A549 (cell line): ENCODE measurements at regions not wholly inside any gene's neighbourhood (a gene's known extent, or its start where the extent isn't known, plus 50 kb on each side); places are given as distances from the start of the nearest gene placed in this dataset.

Experiments used
- ATAC-seq, 2 experiments: fragments of 200-7000 bp in 1 of 2; fragments of >200 bp in 1 of 2; cut with Nextera tagmentation in 1 of 2; cut with Tn5 transposase in 1 of 2; 3 replicates each; pipeline versions ENCODE4 v1.8.0 to v1.9.1; 2018 to 2020; ENCODE audit warnings: mild to moderate bottlenecking in 1 of 2, moderate library complexity in 1 of 2
- CTCF ChIA-PET: fragments of 300-600 bp; sonication (Branson Sonifier 250); formaldehyde crosslinking; extraction: SDS; loops from one replicate; lab custom pipeline; 2021; ENCODE audit warnings: antibody characterized with exemption, inconsistent platforms; lab: Yijun Ruan, JAX
- POLR2A ChIA-PET: fragments of 350-600 bp; formaldehyde crosslinking; extraction: SDS; loops from one replicate; lab custom pipeline; 2021; ENCODE audit warnings: antibody characterized with exemption, inconsistent platforms; lab: Yijun Ruan, JAX
- DNase-seq, 2 experiments: peaks; one replicate each; pipeline versions ENCODE4 v3.0.0 to v3.0.0-alpha.2; 2011 to 2016; ENCODE audit warnings: low read depth in 1 of 2, low spot score in 1 of 2
- FAIRE-seq: peaks from 2 replicates; lab custom pipeline; 2011; peaks lifted over from hg19 to GRCh38; lab: Jason Lieb, UNC
- H3K27ac ChIP-seq, 2 experiments: fragments of >200 bp; sonication (Bioruptor Twin); formaldehyde crosslinking; 3 replicates each; pipeline ENCODE4 v1.5.1; 2016 to 2017
- H3K4me1 ChIP-seq: fragments of >200 bp; sonication (Bioruptor Twin); formaldehyde crosslinking; 3 replicates; pipeline ENCODE4 v1.6.1; 2016
- H3K4me2 ChIP-seq: fragments of >200 bp; sonication (Bioruptor Twin); formaldehyde crosslinking; 3 replicates; pipeline ENCODE4 v1.6.1; 2016
- H3K4me3 ChIP-seq: fragments of >200 bp; sonication (Bioruptor Twin); formaldehyde crosslinking; 3 replicates; pipeline ENCODE4 v1.5.1; 2016
- H3K9me3 ChIP-seq: fragments of >200 bp; sonication (Bioruptor Twin); formaldehyde crosslinking; 3 replicates; pipeline ENCODE4 v1.6.1; 2016
- ATOH8 ChIP-seq: fragments of 250-450 bp; sonication (Bioruptor Pico); IDR thresholded peaks from 2 replicates; pipeline ENCODE4 v1.5.0; 2020; ENCODE audit warnings: low read depth, mild to moderate bottlenecking, moderate library complexity
- CBX2 ChIP-seq: fragments of 200-600 bp; sonication (generic); IDR thresholded peaks from 2 replicates; pipeline ENCODE4 v1.6.1; 2016; ENCODE audit warnings: low read depth, mild to moderate bottlenecking, borderline replicate concordance
- CBX8 ChIP-seq: fragments of 200-600 bp; sonication (generic); IDR thresholded peaks from 2 replicates; pipeline ENCODE4 v1.6.1; 2016
- CHD2 ChIP-seq: fragments of 150-350 bp; IDR thresholded peaks from 2 replicates; pipeline ENCODE4 v1.6.1; 2014; ENCODE audit warnings: low read length; ENCODE audit not compliant: partially characterized antibody
- CHD4 ChIP-seq: fragments of 200-600 bp; sonication (generic); IDR thresholded peaks from 2 replicates; pipeline ENCODE4 v1.6.1; 2016; ENCODE audit warnings: antibody characterized with exemption, mild to moderate bottlenecking, borderline replicate concordance
- E2F6 ChIP-seq: IDR thresholded peaks from 2 replicates; pipeline ENCODE4 v1.6.1; 2012; ENCODE audit warnings: low read depth, borderline replicate concordance
- EHF ChIP-seq: fragments of 250-450 bp; sonication (Bioruptor Pico); IDR thresholded peaks from 2 replicates; pipeline ENCODE4 v1.5.0; 2020; ENCODE audit warnings: mild to moderate bottlenecking
- ESRRA ChIP-seq: fragments of 150-350 bp; IDR thresholded peaks from 2 replicates; pipeline ENCODE4 v1.6.1; 2014; ENCODE audit warnings: mild to moderate bottlenecking, low read length, borderline replicate concordance
- GATA3 ChIP-seq: IDR thresholded peaks from 2 replicates; pipeline ENCODE4 v1.6.1; 2012; ENCODE audit warnings: borderline replicate concordance
- HEYL ChIP-seq: fragments of 250-450 bp; sonication (Bioruptor Pico); IDR thresholded peaks from 2 replicates; pipeline ENCODE4 v1.8.0; 2021; ENCODE audit warnings: mild to moderate bottlenecking, moderate library complexity
- HMGXB4 ChIP-seq: fragments of 250-450 bp; sonication (Bioruptor Pico); IDR thresholded peaks from 2 replicates; pipeline ENCODE4 v1.5.0; 2021; ENCODE audit warnings: mild to moderate bottlenecking, moderate library complexity, borderline replicate concordance
- HOXA7 ChIP-seq: fragments of 250-450 bp; sonication (Bioruptor Pico); IDR thresholded peaks from 2 replicates; pipeline ENCODE4 v1.5.0; 2020; ENCODE audit warnings: mild to moderate bottlenecking, moderate library complexity
- HOXB13 ChIP-seq: fragments of 250-450 bp; sonication (Bioruptor Pico); IDR thresholded peaks from 2 replicates; pipeline ENCODE4 v1.5.0; 2020; ENCODE audit warnings: low read depth, mild to moderate bottlenecking, moderate library complexity
- HOXB5 ChIP-seq: fragments of 250-450 bp; sonication (Bioruptor Pico); IDR thresholded peaks from 2 replicates; pipeline ENCODE4 v1.5.0; 2020; ENCODE audit warnings: mild to moderate bottlenecking, moderate library complexity
- JUNB ChIP-seq: fragments of >200 bp; sonication (Bioruptor Twin); formaldehyde crosslinking; IDR thresholded peaks from 2 replicates; pipeline ENCODE4 v1.6.1; 2016
- KDM1A ChIP-seq: fragments of 200-600 bp; sonication (generic); IDR thresholded peaks from 2 replicates; pipeline ENCODE4 v1.6.1; 2016; ENCODE audit warnings: low read depth, mild to moderate bottlenecking
- KDM5A ChIP-seq: fragments of 200-600 bp; sonication (generic); IDR thresholded peaks from 2 replicates; pipeline ENCODE4 v1.6.1; 2016; ENCODE audit warnings: antibody characterized with exemption, mild to moderate bottlenecking
- MAX ChIP-seq: IDR thresholded peaks from 2 replicates; pipeline ENCODE4 v1.6.1; 2012
- MYC ChIP-seq: IDR thresholded peaks from 2 replicates; pipeline ENCODE4 v1.6.1; 2012; ENCODE audit warnings: mild to moderate bottlenecking, inconsistent platforms, low read length, improper control_type of control experiment, borderline replicate concordance
- PHF8 ChIP-seq: fragments of 200-600 bp; sonication (generic); IDR thresholded peaks from 2 replicates; pipeline ENCODE4 v1.6.1; 2016; ENCODE audit warnings: low read depth, mild to moderate bottlenecking, antibody characterized with exemption, moderate library complexity, borderline replicate concordance
- POLR2A ChIP-seq: IDR thresholded peaks from 2 replicates; pipeline ENCODE4 v1.6.1; 2012; ENCODE audit warnings: mild to moderate bottlenecking, low read length
- RAD21 ChIP-seq, 2 experiments: fragments of >200 bp in 1 of 2; sonication (Bioruptor Twin) in 1 of 2; formaldehyde crosslinking in 1 of 2; IDR thresholded peaks in 1 of 2; conservative IDR thresholded peaks in 1 of 2; 2 replicates in 1 of 2; 3 replicates in 1 of 2; pipeline ENCODE4 v1.6.1; 2012 to 2018; ENCODE audit warnings: inconsistent platforms in 1 of 2
- RCOR1 ChIP-seq: fragments of 150-350 bp; IDR thresholded peaks from 2 replicates; pipeline ENCODE4 v1.6.1; 2014; ENCODE audit warnings: antibody characterized with exemption, low read length, low read depth
- RFX5 ChIP-seq: fragments of 450-650 bp; IDR thresholded peaks from 2 replicates; pipeline ENCODE4 v1.7.1; 2014; ENCODE audit warnings: antibody characterized with exemption, mild to moderate bottlenecking, moderate library complexity
- SMC3 ChIP-seq: fragments of >200 bp; sonication (Bioruptor Twin); formaldehyde crosslinking; IDR thresholded peaks from 3 replicates; pipeline ENCODE4 v1.6.1; 2018; ENCODE audit warnings: inconsistent platforms
- SREBF2 ChIP-seq: fragments of 450-650 bp; IDR thresholded peaks from 2 replicates; pipeline ENCODE4 v1.6.1; 2014; ENCODE audit warnings: mild to moderate bottlenecking, moderate library complexity
- TFCP2L1 ChIP-seq: fragments of 250-450 bp; sonication (Bioruptor Pico); IDR thresholded peaks from 2 replicates; pipeline ENCODE4 v1.5.0; 2021; ENCODE audit warnings: mild to moderate bottlenecking
- TP53 ChIP-seq: fragments of 250-450 bp; sonication (Bioruptor Pico); IDR thresholded peaks from 2 replicates; pipeline ENCODE4 v1.5.0; 2021; ENCODE audit warnings: mild to moderate bottlenecking, moderate library complexity
- USF2 ChIP-seq: fragments of 450-650 bp; IDR thresholded peaks from 2 replicates; pipeline ENCODE4 v1.6.1; 2014; ENCODE audit warnings: antibody characterized with exemption
- ZC3H11A ChIP-seq: fragments of 450-650 bp; IDR thresholded peaks from 2 replicates; pipeline ENCODE4 v1.6.1; 2014; ENCODE audit warnings: antibody characterized with exemption, mild to moderate bottlenecking
- ZFP36 ChIP-seq: fragments of 450-650 bp; IDR thresholded peaks from 2 replicates; pipeline ENCODE4 v1.6.1; 2014; ENCODE audit warnings: borderline replicate concordance; ENCODE audit not compliant: partially characterized antibody
- ZNF302 ChIP-seq: fragments of 250-450 bp; sonication (Bioruptor Pico); IDR thresholded peaks from 2 replicates; pipeline ENCODE4 v1.9.0; 2021; ENCODE audit warnings: inconsistent platforms, mild to moderate bottlenecking, moderate library complexity
- ZSCAN20 ChIP-seq: fragments of 250-450 bp; sonication (Bioruptor Pico); IDR thresholded peaks from 2 replicates; pipeline ENCODE4 v1.8.0; 2022; ENCODE audit warnings: mild to moderate bottlenecking, moderate library complexity
- WGBS: methylation state at CpG from one replicate; pipeline ENCODE4 v1.1.6; 2017; ENCODE audit errors: missing lambda C conversion rate; 5-methylcytosine and 5-hydroxymethylcytosine counted together

- ChIA-PET CTCF (no interaction called here), POLR2A (no interaction called here)
- no peak overlapping the region for H3K27ac ChIP-seq
- no peak overlapping the region for H3K4me3 ChIP-seq
- H3K4me1 ChIP-seq = no peaks in the 10 kb centered on the region
- FAIRE-seq (no peak), DNase-seq (no peak)
- H3K4me2 ChIP-seq = no peak overlapping the region
- no peaks in the 10 kb centered on the region for H3K9me3 ChIP-seq
- TF ChIP-seq ZFP36 (no peak), CHD4 (no peak), USF2 (no peak), HOXB5 (CRISPR knock-in tag) (no peak), ZSCAN20 (no peak), CBX2 (no peak), RCOR1 (no peak), SREBF2 (no peak), POLR2A (no peak), CHD2 (no peak), HOXB13 (CRISPR knock-in tag) (no peak), KDM5A (no peak), RFX5 (no peak)
- TF ChIP-seq, all 56 proteins: peak for 0
- no peak for ATAC-seq
- WGBS = 8% methylated on average over 2 of the region's 7 CpGs
Observed at GRCh38 chr4:8762356-8762755, 109.3 kb downstream of the HMX1 start.

- WGBS = 66% methylated on average over 4 of the region's 11 CpGs
- POLR2A ChIA-PET = no interaction called here
- ATAC-seq = no peak
Observed at GRCh38 chr4:8761824-8762205, 109.8 kb downstream of the HMX1 start.

GRCh38 chr4:8761167-8761823 is 110.3 kb downstream of the HMX1 start:
- H3K9me3 ChIP-seq = no peaks in the 10 kb centered on the region
- H3K4me2 ChIP-seq = no peak overlapping the region
- WGBS = 85% methylated on average over 5 of the region's 17 CpGs
- H3K4me1 ChIP-seq = no peaks in the 10 kb centered on the region
- FAIRE-seq = no peak
- H3K27ac ChIP-seq = no peak overlapping the region
- no peak for DNase-seq
- ChIA-PET CTCF (no interaction called here), POLR2A (no interaction called here)
- no peak overlapping the region for H3K4me3 ChIP-seq
- peak; percentile 40 to 42; a peak in 3 of 6 replicates for ATAC-seq
- TF ChIP-seq EHF (CRISPR knock-in tag) (no peak), ZFP36 (no peak), ESRRA (no peak), RCOR1 (no peak), MAX (no peak), MYC (no peak), GATA3 (no peak), USF2 (no peak), RFX5 (no peak), ZNF302 (CRISPR knock-in tag) (no peak), HEYL (no peak), HMGXB4 (no peak), TFCP2L1 (CRISPR knock-in tag) (no peak), POLR2A (no peak), CBX8 (no peak)

More at GRCh38 chr4:8761824-8762205, 109.8 kb downstream of the HMX1 start:
- no peak for FAIRE-seq
- Histone ChIP-seq H3K4me2 (no peak overlapping the region), H3K9me3 (no peaks in the 10 kb centered on the region), H3K4me3 (no peak overlapping the region), H3K27ac (no peak overlapping the region), H3K4me1 (no peaks in the 10 kb centered on the region)
- TF ChIP-seq ZC3H11A (no peak), CHD4 (no peak), HOXA7 (no peak), TP53 (no peak), KDM1A (no peak), E2F6 (no peak), JUNB (no peak), PHF8 (no peak), RAD21 (conservative IDR thresholded peaks at IDR 0.05 in 1 of 2, IDR thresholded peaks at IDR 0.05 in 1 of 2) (no peak), SMC3 (no peak), RFX5 (no peak), ATOH8 (no peak), GATA3 (no peak)
- no peak for DNase-seq
- CTCF ChIA-PET = no interaction called here
